ENCODE measurements at regions not wholly inside any gene's neighbourhood (a gene's known extent, or its start where the extent isn't known, plus 50 kb on each side); places are given as distances from the start of the nearest gene placed in this dataset.

DNA sequence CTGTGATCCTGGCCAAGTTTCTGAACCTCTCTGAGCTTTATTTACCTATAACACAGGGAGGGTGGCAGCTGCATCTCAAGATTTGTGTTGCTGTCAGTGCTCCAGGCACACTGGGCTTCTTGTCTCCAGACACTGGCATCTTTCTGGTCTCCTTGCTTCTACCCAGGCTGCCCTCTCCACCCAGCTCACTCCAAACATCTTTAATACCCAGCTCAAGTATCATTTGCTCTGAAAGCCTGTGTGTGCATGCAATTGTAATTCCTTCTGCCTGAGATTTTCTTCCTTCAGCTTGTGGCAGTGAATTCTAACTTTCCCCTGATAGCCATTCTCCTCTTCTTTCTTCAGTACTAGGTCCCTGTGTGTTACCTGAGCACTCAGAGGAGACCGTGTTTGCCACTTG is 50.7 kb upstream of the USP7 start:
- TF ChIP-seq CEBPB (IDR thresholded peaks at IDR 0.05) (no peak), YY1 (IDR thresholded peaks at IDR 0.05; ENCODE audit: low read depth) (no peak)
- TF ChIP-seq, protein P1, sequence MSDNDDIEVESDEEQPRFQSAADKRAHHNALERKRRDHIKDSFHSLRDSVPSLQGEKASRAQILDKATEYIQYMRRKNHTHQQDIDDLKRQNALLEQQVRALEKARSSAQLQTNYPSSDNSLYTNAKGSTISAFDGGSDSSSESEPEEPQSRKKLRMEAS (IDR thresholded peaks at IDR 0.05): no peak
- TF ChIP-seq, protein P2, sequence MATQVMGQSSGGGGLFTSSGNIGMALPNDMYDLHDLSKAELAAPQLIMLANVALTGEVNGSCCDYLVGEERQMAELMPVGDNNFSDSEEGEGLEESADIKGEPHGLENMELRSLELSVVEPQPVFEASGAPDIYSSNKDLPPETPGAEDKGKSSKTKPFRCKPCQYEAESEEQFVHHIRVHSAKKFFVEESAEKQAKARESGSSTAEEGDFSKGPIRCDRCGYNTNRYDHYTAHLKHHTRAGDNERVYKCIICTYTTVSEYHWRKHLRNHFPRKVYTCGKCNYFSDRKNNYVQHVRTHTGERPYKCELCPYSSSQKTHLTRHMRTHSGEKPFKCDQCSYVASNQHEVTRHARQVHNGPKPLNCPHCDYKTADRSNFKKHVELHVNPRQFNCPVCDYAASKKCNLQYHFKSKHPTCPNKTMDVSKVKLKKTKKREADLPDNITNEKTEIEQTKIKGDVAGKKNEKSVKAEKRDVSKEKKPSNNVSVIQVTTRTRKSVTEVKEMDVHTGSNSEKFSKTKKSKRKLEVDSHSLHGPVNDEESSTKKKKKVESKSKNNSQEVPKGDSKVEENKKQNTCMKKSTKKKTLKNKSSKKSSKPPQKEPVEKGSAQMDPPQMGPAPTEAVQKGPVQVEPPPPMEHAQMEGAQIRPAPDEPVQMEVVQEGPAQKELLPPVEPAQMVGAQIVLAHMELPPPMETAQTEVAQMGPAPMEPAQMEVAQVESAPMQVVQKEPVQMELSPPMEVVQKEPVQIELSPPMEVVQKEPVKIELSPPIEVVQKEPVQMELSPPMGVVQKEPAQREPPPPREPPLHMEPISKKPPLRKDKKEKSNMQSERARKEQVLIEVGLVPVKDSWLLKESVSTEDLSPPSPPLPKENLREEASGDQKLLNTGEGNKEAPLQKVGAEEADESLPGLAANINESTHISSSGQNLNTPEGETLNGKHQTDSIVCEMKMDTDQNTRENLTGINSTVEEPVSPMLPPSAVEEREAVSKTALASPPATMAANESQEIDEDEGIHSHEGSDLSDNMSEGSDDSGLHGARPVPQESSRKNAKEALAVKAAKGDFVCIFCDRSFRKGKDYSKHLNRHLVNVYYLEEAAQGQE (IDR thresholded peaks at IDR 0.05; ENCODE audit: low read depth): no peak
